Astrocyte (in vitro differentiated cells and primary cell): ENCODE measurements at regions not wholly inside any gene's neighbourhood (a gene's known extent, or its start where the extent isn't known, plus 50 kb on each side); places are given as distances from the start of the nearest gene placed in this dataset.

Experiments
- DNase-seq: peaks from one replicate; pipeline ENCODE4 v3.0.0-alpha.2; 2010; ENCODE audit warnings: low read depth
- FAIRE-seq: peaks from 2 replicates; lab custom pipeline; 2011; peaks lifted over from hg19 to GRCh38; lab: Jason Lieb, UNC
- H2AFZ ChIP-seq: 2 replicates; pipeline ENCODE4 v1.6.0; 2012; ENCODE audit warnings: low read depth, low read length, inconsistent platforms
- H3K27ac ChIP-seq: 2 replicates; pipeline ENCODE4 v1.5.1; 2011; ENCODE audit warnings: low read depth, low read length, inconsistent platforms
- H3K27me3 ChIP-seq: 2 replicates; pipeline ENCODE4 v1.6.0; 2011; ENCODE audit warnings: low read length, inconsistent platforms; ENCODE audit not compliant: insufficient read depth
- H3K36me3 ChIP-seq: 2 replicates; pipeline ENCODE4 v1.5.1; 2011; ENCODE audit warnings: low read length, inconsistent platforms; ENCODE audit not compliant: insufficient read depth
- H3K4me1 ChIP-seq: 2 replicates; pipeline ENCODE4 v1.5.1; 2011; ENCODE audit warnings: low read length, inconsistent platforms; ENCODE audit not compliant: insufficient read depth
- H3K4me2 ChIP-seq: 2 replicates; pipeline ENCODE4 v1.6.0; 2012; ENCODE audit warnings: low read length, inconsistent platforms
- H3K4me3 ChIP-seq: 2 replicates; pipeline ENCODE4 v1.5.1; 2011; ENCODE audit warnings: low read depth, mild to moderate bottlenecking, low read length, inconsistent platforms; ENCODE audit not compliant: insufficient read depth
- H3K79me2 ChIP-seq: 2 replicates; pipeline ENCODE4 v1.6.0; 2012; ENCODE audit warnings: mild to moderate bottlenecking, low read length, inconsistent platforms; ENCODE audit not compliant: insufficient read depth
- H3K9ac ChIP-seq: 2 replicates; pipeline ENCODE4 v1.6.0; 2012; ENCODE audit warnings: mild to moderate bottlenecking, low read length, inconsistent platforms
- H3K9me3 ChIP-seq: 2 replicates; pipeline ENCODE4 v1.5.1; 2012; ENCODE audit warnings: low read depth, mild to moderate bottlenecking, low read length, inconsistent platforms; ENCODE audit not compliant: insufficient read depth
- H4K20me1 ChIP-seq: 2 replicates; pipeline ENCODE4 v1.6.0; 2012; ENCODE audit warnings: low read length, inconsistent platforms; ENCODE audit not compliant: insufficient read depth
- H3K27ac Mint-ChIP-seq: one replicate; pipeline ENCODE4 v1.8.0; 2021; ENCODE audit warnings: mild to moderate bottlenecking, mixed read lengths; ENCODE audit not compliant: unreplicated experiment
- H3K27me3 Mint-ChIP-seq: one replicate; pipeline ENCODE4 v1.8.0; 2021; ENCODE audit warnings: low read depth, mixed read lengths; ENCODE audit not compliant: unreplicated experiment
- H3K36me3 Mint-ChIP-seq: one replicate; pipeline ENCODE4 v1.8.0; 2021; ENCODE audit warnings: low read depth, mixed read lengths; ENCODE audit not compliant: unreplicated experiment
- H3K4me1 Mint-ChIP-seq: one replicate; pipeline ENCODE4 v1.8.0; 2021; ENCODE audit warnings: low read depth, mixed read lengths; ENCODE audit not compliant: unreplicated experiment
- H3K4me3 Mint-ChIP-seq: one replicate; pipeline ENCODE4 v1.8.0; 2021; ENCODE audit warnings: mild to moderate bottlenecking, moderate library complexity, mixed read lengths; ENCODE audit not compliant: unreplicated experiment
- H3K9me3 Mint-ChIP-seq: one replicate; pipeline ENCODE4 v1.8.0; 2021; ENCODE audit warnings: mild to moderate bottlenecking, mixed read lengths; ENCODE audit not compliant: unreplicated experiment
- EZH2 ChIP-seq: IDR thresholded peaks from 2 replicates; pipeline ENCODE4 v1.6.1; 2012; ENCODE audit warnings: mild to moderate bottlenecking, low read length, inconsistent platforms; ENCODE audit not compliant: insufficient read depth
- TF ChIP-seq, protein P1 (sequence below): IDR thresholded peaks from 2 replicates; pipeline ENCODE4 v1.5.1; 2011; ENCODE audit warnings: low read depth, mild to moderate bottlenecking, inconsistent platforms, low read length, moderate library complexity; ENCODE audit not compliant: insufficient read depth

DNA sequence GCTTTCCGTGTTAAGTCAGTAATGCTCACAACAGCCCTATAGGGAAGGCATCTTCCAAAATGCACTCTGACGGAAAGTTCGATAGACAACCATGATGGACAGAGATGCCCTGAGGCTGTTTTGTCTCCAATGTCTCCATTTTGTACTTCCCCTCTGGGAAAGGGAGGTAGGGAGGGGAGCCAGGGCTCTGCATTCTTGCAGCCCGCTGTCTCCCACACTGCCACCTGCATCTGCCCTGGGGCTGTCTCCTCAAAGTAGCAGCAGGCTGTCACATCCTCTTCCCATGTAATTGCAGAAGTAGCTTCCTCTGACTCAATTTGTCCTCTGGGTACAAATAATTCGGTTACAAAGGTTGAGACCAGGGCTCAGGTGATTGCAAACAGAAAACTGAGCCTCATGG lies 131.4 kb downstream of the GPAM start:
- no peaks in the 10 kb centered on the region for H3K36me3 ChIP-seq
- Mint-ChIP-seq H3K27me3 (peaks cover 17% of the 10 kb centered on the region), H3K9me3 (no peaks in the 10 kb centered on the region), H3K4me1 (no peaks in the 10 kb centered on the region), H3K36me3 (no peaks in the 10 kb centered on the region), H3K27ac (no peak overlapping the region), H3K4me3 (no peak overlapping the region)
- H3K27ac ChIP-seq, result no peak overlapping the region
- no peak for FAIRE-seq
- H4K20me1 ChIP-seq, result no peaks in the 10 kb centered on the region
- H3K9ac ChIP-seq, result no peak overlapping the region
- TF ChIP-seq, protein P1, sequence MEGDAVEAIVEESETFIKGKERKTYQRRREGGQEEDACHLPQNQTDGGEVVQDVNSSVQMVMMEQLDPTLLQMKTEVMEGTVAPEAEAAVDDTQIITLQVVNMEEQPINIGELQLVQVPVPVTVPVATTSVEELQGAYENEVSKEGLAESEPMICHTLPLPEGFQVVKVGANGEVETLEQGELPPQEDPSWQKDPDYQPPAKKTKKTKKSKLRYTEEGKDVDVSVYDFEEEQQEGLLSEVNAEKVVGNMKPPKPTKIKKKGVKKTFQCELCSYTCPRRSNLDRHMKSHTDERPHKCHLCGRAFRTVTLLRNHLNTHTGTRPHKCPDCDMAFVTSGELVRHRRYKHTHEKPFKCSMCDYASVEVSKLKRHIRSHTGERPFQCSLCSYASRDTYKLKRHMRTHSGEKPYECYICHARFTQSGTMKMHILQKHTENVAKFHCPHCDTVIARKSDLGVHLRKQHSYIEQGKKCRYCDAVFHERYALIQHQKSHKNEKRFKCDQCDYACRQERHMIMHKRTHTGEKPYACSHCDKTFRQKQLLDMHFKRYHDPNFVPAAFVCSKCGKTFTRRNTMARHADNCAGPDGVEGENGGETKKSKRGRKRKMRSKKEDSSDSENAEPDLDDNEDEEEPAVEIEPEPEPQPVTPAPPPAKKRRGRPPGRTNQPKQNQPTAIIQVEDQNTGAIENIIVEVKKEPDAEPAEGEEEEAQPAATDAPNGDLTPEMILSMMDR, result no peak
- TF ChIP-seq EZH2, result no peak
- H3K79me2 ChIP-seq, result no peaks in the 10 kb centered on the region
- no peaks in the 10 kb centered on the region for H3K9me3 ChIP-seq
- DNase-seq, result no peak
- no peaks in the 10 kb centered on the region for H3K4me1 ChIP-seq
- H3K4me2 ChIP-seq, result no peak overlapping the region
- H2AFZ ChIP-seq, result no peak overlapping the region
- no peaks in the 10 kb centered on the region for H3K27me3 ChIP-seq
- no peak overlapping the region for H3K4me3 ChIP-seq

DNA sequence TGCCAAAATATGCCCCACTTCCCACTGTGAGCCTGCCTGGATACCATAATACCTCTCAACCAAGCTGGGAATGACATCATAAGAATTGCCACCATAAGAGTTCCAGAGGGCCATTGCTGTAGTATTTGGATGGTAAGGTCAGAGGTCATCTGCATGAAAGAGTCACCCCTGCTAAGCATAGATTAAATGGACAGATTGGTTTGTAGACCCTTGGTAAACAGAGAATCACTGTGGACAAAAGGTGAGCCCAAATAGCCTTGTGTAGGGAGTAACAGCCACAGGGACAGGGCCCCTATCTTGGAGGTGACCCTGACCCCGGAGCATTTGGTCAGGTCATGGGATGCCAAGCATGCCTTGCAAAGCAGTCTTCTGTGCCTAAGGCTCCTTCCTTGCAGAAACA lies 129.7 kb downstream of the GPAM start:
- Histone ChIP-seq H3K79me2 (no peaks in the 10 kb centered on the region), H3K27me3 (no peaks in the 10 kb centered on the region), H3K4me3 (no peak overlapping the region), H4K20me1 (no peaks in the 10 kb centered on the region), H2AFZ (no peak overlapping the region), H3K4me2 (no peak overlapping the region), H3K27ac (no peak overlapping the region), H3K4me1 (no peaks in the 10 kb centered on the region), H3K36me3 (no peaks in the 10 kb centered on the region), H3K9me3 (no peaks in the 10 kb centered on the region), H3K9ac (no peak overlapping the region)
- H3K4me3 Mint-ChIP-seq, result no peak overlapping the region
- peaks cover 7% of the 10 kb centered on the region for H3K27me3 Mint-ChIP-seq
- no peak for DNase-seq
- TF ChIP-seq, protein P1, result no peak
- TF ChIP-seq EZH2, result no peak
- no peaks in the 10 kb centered on the region for H3K9me3 Mint-ChIP-seq
- H3K27ac Mint-ChIP-seq, result no peak overlapping the region
- FAIRE-seq, result no peak
- no peaks in the 10 kb centered on the region for H3K4me1 Mint-ChIP-seq
- H3K36me3 Mint-ChIP-seq, result no peaks in the 10 kb centered on the region

DNA sequence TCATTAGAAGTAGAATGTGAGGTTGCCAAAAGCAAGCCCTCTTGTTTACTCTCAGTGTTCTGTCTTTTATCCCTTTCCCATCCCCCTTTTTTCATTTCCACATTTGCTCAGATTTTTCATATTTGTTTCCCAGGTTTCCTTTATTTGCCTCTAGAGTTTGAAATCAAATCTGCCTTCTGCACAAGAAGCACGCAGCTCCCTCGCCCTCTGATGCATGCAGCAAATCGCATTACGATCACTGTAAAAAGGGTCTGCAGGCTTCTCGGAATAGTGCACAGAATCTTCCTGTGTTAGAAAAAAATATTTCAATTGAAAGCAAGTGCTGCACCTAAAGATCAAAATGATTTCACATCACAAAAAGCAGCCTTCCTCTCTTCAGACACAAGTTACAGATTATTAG lies 129.0 kb downstream of the GPAM start:
- Mint-ChIP-seq H3K4me3 (no peak overlapping the region), H3K4me1 (no peaks in the 10 kb centered on the region), H3K9me3 (no peaks in the 10 kb centered on the region), H3K36me3 (no peaks in the 10 kb centered on the region), H3K27me3 (peaks cover 11% of the 10 kb centered on the region), H3K27ac (no peak overlapping the region)
- H3K79me2 ChIP-seq, result no peaks in the 10 kb centered on the region
- DNase-seq (no peak), FAIRE-seq (no peak)
- H3K27ac ChIP-seq, result no peak overlapping the region
- no peaks in the 10 kb centered on the region for H3K9me3 ChIP-seq
- no peak overlapping the region for H3K4me2 ChIP-seq
- no peaks in the 10 kb centered on the region for H3K27me3 ChIP-seq
- H3K4me3 ChIP-seq, result no peak overlapping the region
- no peak for TF ChIP-seq EZH2
- TF ChIP-seq, protein P1, result no peak
- H3K9ac ChIP-seq, result no peak overlapping the region
- no peaks in the 10 kb centered on the region for H3K36me3 ChIP-seq
- no peaks in the 10 kb centered on the region for H4K20me1 ChIP-seq
- H3K4me1 ChIP-seq, result no peaks in the 10 kb centered on the region
- no peak overlapping the region for H2AFZ ChIP-seq
